HG03565 (cell line): ENCODE measurements at regions not wholly inside any gene's neighbourhood (a gene's known extent, or its start where the extent isn't known, plus 50 kb on each side); places are given as distances from the start of the nearest gene placed in this dataset.

ENCODE experiments used
- ATAC-seq: cut with Tn5 transposase; IDR thresholded peaks from one replicate; pipeline ENCODE4 v1.9.1; 2021; ENCODE audit warnings: mild to moderate bottlenecking, moderate library complexity; ENCODE audit not compliant: unreplicated experiment

GRCh38 chr2:114373591-114373990 lies 68.8 kb upstream of the DPP10 start:
- no peak for ATAC-seq

GRCh38 chr2:114384441-114384840 lies 58.0 kb upstream of the DPP10 start:
- ATAC-seq = no peak

GRCh38 chr2:114389021-114389420 lies 53.4 kb upstream of the DPP10 start:
- no peak for ATAC-seq
